ENCODE measurements at regions not wholly inside any gene's neighbourhood (a gene's known extent, or its start where the extent isn't known, plus 50 kb on each side); places are given as distances from the start of the nearest gene placed in this dataset.

DNA sequence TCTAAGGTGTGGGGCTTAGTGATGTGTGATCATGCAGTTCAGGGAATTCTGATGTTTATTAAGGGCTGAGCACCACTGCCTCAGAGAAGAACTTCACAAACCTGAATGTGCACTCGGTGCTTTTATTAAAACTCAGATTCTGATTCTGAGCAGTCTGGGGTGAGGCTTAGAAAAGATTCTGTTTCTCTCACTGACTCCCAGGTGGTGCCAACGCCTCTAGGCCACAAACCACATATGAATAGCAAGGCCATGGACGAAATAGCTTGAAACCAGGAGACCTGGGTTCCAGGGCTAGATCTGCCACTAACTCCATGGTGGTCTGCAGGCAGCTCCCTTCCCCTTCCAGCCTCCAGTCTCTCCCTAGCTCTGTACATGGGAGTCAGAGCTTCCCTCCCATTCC lies 169.1 kb downstream of the HS3ST3B1 start:
- H4K20me1 ChIP-seq (replicated peaks in 1 of 2; ENCODE audit: control insufficient read depth in 1 of 2, insufficient read depth in 2 of 2, low read length in 2 of 2), result no peaks in the 10 kb centered on the region
- no peak overlapping the region for H2AFZ ChIP-seq (ENCODE audit: low read length)
- no peaks in the 10 kb centered on the region for H3K79me1 ChIP-seq (ENCODE audit: low read depth, low read length)
- H3K9me3 ChIP-seq (ENCODE audit: insufficient read depth in 2 of 2, low read depth in 1 of 2, low read length in 1 of 2), result no peaks in the 10 kb centered on the region
- no peak overlapping the region for H4K91ac ChIP-seq (replicated peaks; ENCODE audit: insufficient read length, low read length)
- H2BK15ac ChIP-seq (ENCODE audit: low read length), result no peak overlapping the region
- WGBS, 2 experiments (ENCODE audit: extremely low coverage in 1 of 2, insufficient coverage in 1 of 2, insufficient read length in 1 of 2, insufficient replicate concordance in 2 of 2, low coverage in 1 of 2, low lambda C conversion rate in 2 of 2, missing lambda C conversion rate in 1 of 2), result 81% methylated on average over 3 of the region's 3 CpGs; no CpG with 5 or more reads in 1 of the 2 experiments
- H3K4me1 ChIP-seq (replicated peaks in 1 of 4; ENCODE audit: control insufficient read depth in 3 of 4, insufficient read depth in 4 of 4, low read length in 3 of 4), result no peaks in the 10 kb centered on the region
- no peak overlapping the region for H3K9ac ChIP-seq (replicated peaks in 1 of 4; ENCODE audit: extremely low read depth in 1 of 4, low read depth in 3 of 4, low read length in 3 of 4)
- no peaks in the 10 kb centered on the region; the same call in 1 of the 2 replicates for H3K23me2 ChIP-seq (ENCODE audit: low read depth, low read length)
- no peak overlapping the region for H2BK20ac ChIP-seq (ENCODE audit: low read length)
- no peak overlapping the region for H2BK5ac ChIP-seq (ENCODE audit: low read depth, low read length)
- no peaks in the 10 kb centered on the region for H3K36me3 ChIP-seq (ENCODE audit: control insufficient read depth in 2 of 4, insufficient read depth in 4 of 4, low read length in 3 of 4)
- no peak overlapping the region for H4K5ac ChIP-seq (ENCODE audit: insufficient read length, low read depth, low read length)
- no peak overlapping the region for H2BK120ac ChIP-seq (replicated peaks; ENCODE audit: low read depth, low read length)
- H3K18ac ChIP-seq (ENCODE audit: extremely low read depth, low read length), result no peak overlapping the region
- CTCF ChIA-PET (ENCODE audit: partially characterized antibody), result interaction anchor here (1.0 kb wide), 1 partner anchor 40 kb away, joined by 3 read pairs; no protein-coding TSS in a partner anchor
- H2AK5ac ChIP-seq (ENCODE audit: low read depth, low read length), result no peak overlapping the region
- FAIRE-seq (no peak), DNase-seq (ENCODE audit: low read depth in 1 of 2, low spot score in 2 of 2) (no peak)
- H3K79me2 ChIP-seq (ENCODE audit: control insufficient read depth in 1 of 2, insufficient read depth in 2 of 2, low read length in 2 of 2), result no peaks in the 10 kb centered on the region
- POLR2A ChIA-PET (ENCODE audit: partially characterized antibody), result no interaction called here
- H3K23ac ChIP-seq (ENCODE audit: insufficient read length), result no peak overlapping the region
- no peaks in the 10 kb centered on the region for H3K27me3 ChIP-seq (replicated peaks in 1 of 4; ENCODE audit: control insufficient read depth in 3 of 4, extremely low read depth in 1 of 4, insufficient read depth in 3 of 4, low read length in 3 of 4)
- no peak overlapping the region for H3K4me2 ChIP-seq (ENCODE audit: insufficient read depth in 1 of 2, low read depth in 2 of 2, low read length in 2 of 2)
- H3K14ac ChIP-seq (ENCODE audit: insufficient read length), result no peak overlapping the region
- no peak overlapping the region for H3K4me3 ChIP-seq (ENCODE audit: extremely low read depth in 1 of 4, insufficient read depth in 2 of 4, low read depth in 3 of 4, low read length in 4 of 4)
- H3K56ac ChIP-seq (replicated peaks; ENCODE audit: insufficient read length, low read depth, low read length), result no peak overlapping the region
- H2BK12ac ChIP-seq (ENCODE audit: low read depth, low read length), result no peak overlapping the region
- H4K8ac ChIP-seq (ENCODE audit: extremely low read depth, insufficient read depth, low read length), result no peak overlapping the region
- H3K27ac ChIP-seq (ENCODE audit: low read depth, low read length), result no peak overlapping the region
- no peak overlapping the region for H3K4ac ChIP-seq (replicated peaks; ENCODE audit: insufficient read length, low read depth, low read length)
- TF ChIP-seq TEAD4 (IDR thresholded peaks at IDR 0.05; ENCODE audit: low read depth, low read length) (no peak), SP1 (IDR thresholded peaks at IDR 0.05; ENCODE audit: low read depth, low read length) (no peak), BACH1 (IDR thresholded peaks at IDR 0.05; ENCODE audit: low read length) (no peak), EZH2 (IDR thresholded peaks at IDR 0.05; ENCODE audit: low read depth, low read length, severe bottlenecking) (no peak), HDAC2 (IDR thresholded peaks at IDR 0.05; ENCODE audit: borderline replicate concordance in 1 of 2, low read depth in 2 of 2, low read length in 2 of 2) (no peak), CBX8 (IDR thresholded peaks at IDR 0.05; ENCODE audit: borderline replicate concordance, low read depth, low read length) (no peak), SIN3A (conservative IDR thresholded peaks at IDR 0.05 in 1 of 2, IDR thresholded peaks at IDR 0.05 in 1 of 2; ENCODE audit: low read depth in 1 of 2, low read length in 2 of 2) (no peak), POU5F1 (IDR thresholded peaks at IDR 0.05; ENCODE audit: low read depth, low read length) (no peak), JUN (IDR thresholded peaks at IDR 0.05; ENCODE audit: low read depth, low read length) (no peak), TCF12 (IDR thresholded peaks at IDR 0.05; ENCODE audit: low read depth, low read length) (no peak), BCL11A (IDR thresholded peaks at IDR 0.05; ENCODE audit: low read depth in 2 of 2, low read length in 2 of 2) (no peak), ASH2L (IDR thresholded peaks at IDR 0.05; ENCODE audit: low read length) (no peak), HDAC6 (IDR thresholded peaks at IDR 0.05; ENCODE audit: low read depth, low read length) (no peak), TAF1 (IDR thresholded peaks at IDR 0.05; ENCODE audit: low read depth, low read length) (no peak), RBBP5 (IDR thresholded peaks at IDR 0.05; ENCODE audit: borderline replicate concordance, low read depth, low read length) (no peak), SP2 (IDR thresholded peaks at IDR 0.05; ENCODE audit: low read length) (no peak)

Measured in H1 (cell line).